ENCODE measurements at regions not wholly inside any gene's neighbourhood (a gene's known extent, or its start where the extent isn't known, plus 50 kb on each side); places are given as distances from the start of the nearest gene placed in this dataset.

- Histone ChIP-seq H3K27me3 (ENCODE audit: insufficient read depth, low read length) (no peaks in the 10 kb centered on the region), H4K20me1 (ENCODE audit: control insufficient read depth, insufficient read depth, insufficient read length) (no peaks in the 10 kb centered on the region), H3K18ac (ENCODE audit: insufficient read length, low read depth, low read length) (no peak overlapping the region), H2AFZ (ENCODE audit: low read length) (no peak overlapping the region), H4K5ac (ENCODE audit: insufficient read length, low read depth, low read length) (no peak overlapping the region), H3K4me2 (ENCODE audit: insufficient read depth, insufficient read length, low read length) (no peak overlapping the region), H2BK15ac (ENCODE audit: low read depth, low read length) (no peak overlapping the region), H3K79me1 (ENCODE audit: insufficient read depth, low read depth, low read length, poor library complexity, severe bottlenecking) (no peaks in the 10 kb centered on the region), H3K27ac (ENCODE audit: insufficient read length, low read depth, low read length) (no peak overlapping the region), H4K91ac (ENCODE audit: insufficient read length, low read depth, low read length) (no peak overlapping the region), H3K14ac (ENCODE audit: insufficient read depth, low read length) (no peak overlapping the region), H3K23me2 (ENCODE audit: insufficient read length, low read depth, low read length, poor library complexity, severe bottlenecking) (no peaks in the 10 kb centered on the region), H3K79me2 (ENCODE audit: insufficient read depth, low read length) (no peaks in the 10 kb centered on the region), H2BK12ac (ENCODE audit: insufficient read length, low read depth, low read length) (no peak overlapping the region), H3K23ac (ENCODE audit: insufficient read length, low read depth, low read length) (no peak overlapping the region), H2AK5ac (ENCODE audit: insufficient read length, low read length) (no peak overlapping the region), H3K4me1 (ENCODE audit: insufficient read depth, low read length) (no peaks in the 10 kb centered on the region), H4K8ac (replicated peaks; ENCODE audit: insufficient read length, low read depth, low read length) (no peak overlapping the region), H2BK120ac (ENCODE audit: low read depth, low read length, poor library complexity, severe bottlenecking) (no peak overlapping the region), H3K56ac (ENCODE audit: insufficient read length, low read depth, low read length) (no peak overlapping the region), H3K9me3 (ENCODE audit: control insufficient read depth, low read depth, low read length) (no peaks in the 10 kb centered on the region), H3K4ac (ENCODE audit: low read depth, low read length) (no peak overlapping the region), H2BK20ac (ENCODE audit: low read depth, low read length, poor library complexity, severe bottlenecking) (no peak overlapping the region), H3T11ph (ENCODE audit: low read length) (no peak overlapping the region), H3K9ac (ENCODE audit: extremely low read depth, insufficient read length, low read length) (no peak overlapping the region), H2BK5ac (ENCODE audit: insufficient read length, low read length) (no peak overlapping the region)
- no peak for TF ChIP-seq CTCF (conservative IDR thresholded peaks at IDR 0.05)
- Mint-ChIP-seq H3K4me1 (peaks cover 5% of the 10 kb centered on the region in 2 experiments; a peak in 2 of 4 replicates), H3K4me3 (no peak overlapping the region), H3K36me3 (ENCODE audit: insufficient read depth in 1 of 3, low read depth in 3 of 3) (no peaks in the 10 kb centered on the region), H3K27ac (no peak overlapping the region), H3K27me3 (ENCODE audit: low read depth) (peaks cover 6% of the 10 kb centered on the region), H3K9me3 (no peaks in the 10 kb centered on the region)
- WGBS (ENCODE audit: extremely low coverage, insufficient read length, low lambda C conversion rate) = no CpG with 5 or more reads among the region's 1 CpG
- DNase-seq = no peak
Observed at GRCh38 chr4:155592938-155593297, 73.7 kb upstream of the GUCY1A1 start.

Measured in H9 (cell line).